IPS-18a (cell line): ENCODE measurements at regions not wholly inside any gene's neighbourhood (a gene's known extent, or its start where the extent isn't known, plus 50 kb on each side); places are given as distances from the start of the nearest gene placed in this dataset.

Experiments used
- H3K27ac ChIP-seq: one replicate; pipeline ENCODE4 v1.5.1; 2013; ENCODE audit warnings: low read length
- H3K27me3 ChIP-seq: one replicate; pipeline ENCODE4 v1.6.1; 2013; ENCODE audit warnings: mild to moderate bottlenecking, low read length; ENCODE audit not compliant: control insufficient read depth, insufficient read depth
- H3K36me3 ChIP-seq: one replicate; pipeline ENCODE4 v1.6.1; 2013; ENCODE audit warnings: low read depth, low read length; ENCODE audit not compliant: control insufficient read depth
- H3K4me1 ChIP-seq: one replicate; pipeline ENCODE4 v1.6.1; 2013; ENCODE audit warnings: low read depth, low read length; ENCODE audit not compliant: control insufficient read depth
- H3K4me3 ChIP-seq: one replicate; pipeline ENCODE4 v1.5.1; 2013; ENCODE audit warnings: low read length
- H3K9ac ChIP-seq: one replicate; pipeline ENCODE4 v1.6.1; 2013; ENCODE audit warnings: mild to moderate bottlenecking, low read length, moderate library complexity
- H3K9me3 ChIP-seq: one replicate; pipeline ENCODE4 v1.6.1; 2013; ENCODE audit warnings: low read depth, low read length; ENCODE audit not compliant: control insufficient read depth

DNA sequence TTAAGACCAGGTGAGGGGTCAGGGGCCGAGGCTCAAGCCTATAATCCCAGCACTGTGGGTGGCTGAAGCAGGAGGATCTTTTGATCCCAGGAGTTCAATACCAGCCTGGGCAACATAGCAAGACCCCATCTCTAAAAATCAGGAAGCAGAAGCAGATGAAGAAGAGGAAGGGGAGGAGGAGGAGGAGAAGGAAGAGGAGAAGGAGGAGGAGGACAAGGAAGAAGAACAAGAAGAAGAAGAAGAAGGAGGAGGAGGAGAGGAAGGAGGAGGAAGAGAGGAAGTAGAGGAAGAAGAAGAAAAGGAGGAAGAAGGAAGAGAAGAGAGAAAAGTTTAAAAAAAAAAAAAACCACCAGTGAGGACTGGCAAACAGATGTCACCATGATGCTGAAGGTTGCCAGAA, 92.0 kb upstream of the TMEM26 start:
- no peak overlapping the region for H3K27ac ChIP-seq
- no peak overlapping the region for H3K9ac ChIP-seq
- H3K36me3 ChIP-seq, result no peaks in the 10 kb centered on the region

DNA sequence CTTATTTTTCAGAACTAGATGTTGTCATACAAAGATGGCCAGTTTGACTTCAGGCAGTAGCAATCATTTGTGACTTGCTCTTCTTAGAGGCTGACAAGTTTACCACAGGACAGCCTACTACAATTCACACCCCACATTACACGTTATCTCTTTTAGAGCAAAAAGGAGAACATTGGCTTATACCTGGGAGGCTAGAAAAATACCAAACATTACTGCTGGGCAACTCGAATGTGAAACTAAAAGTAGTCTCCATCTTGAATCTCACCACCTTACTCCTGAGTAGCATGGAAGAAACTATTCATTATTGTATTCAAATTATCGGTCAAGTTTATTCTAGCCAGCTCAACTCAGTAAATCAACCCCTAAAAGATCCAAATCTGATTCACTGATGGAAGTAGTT, 90.7 kb upstream of the TMEM26 start:
- Histone ChIP-seq H3K4me1 (no peaks in the 10 kb centered on the region), H3K36me3 (no peaks in the 10 kb centered on the region), H3K27ac (no peak overlapping the region), H3K4me3 (no peak overlapping the region), H3K9ac (no peak overlapping the region), H3K9me3 (no peaks in the 10 kb centered on the region), H3K27me3 (no peaks in the 10 kb centered on the region)

More for the DNA sequence above, 92.0 kb upstream of the TMEM26 start:
- Histone ChIP-seq H3K4me3 (no peak overlapping the region), H3K4me1 (no peaks in the 10 kb centered on the region), H3K27me3 (no peaks in the 10 kb centered on the region), H3K9me3 (no peaks in the 10 kb centered on the region)

- no peak overlapping the region for H3K4me3 ChIP-seq
- no peak overlapping the region for H3K27ac ChIP-seq
- no peak overlapping the region for H3K9ac ChIP-seq
- no peaks in the 10 kb centered on the region for H3K27me3 ChIP-seq
- H3K36me3 ChIP-seq, result no peaks in the 10 kb centered on the region
- no peaks in the 10 kb centered on the region for H3K9me3 ChIP-seq
- H3K4me1 ChIP-seq, result no peaks in the 10 kb centered on the region
These were observed 89.4 kb upstream of the TMEM26 start for GRCh38 chr10:61542596-61542995.

GRCh38 chr10:61541960-61542359, 88.8 kb upstream of the TMEM26 start:
- H3K9ac ChIP-seq, result no peak overlapping the region
- no peaks in the 10 kb centered on the region for H3K9me3 ChIP-seq
- no peak overlapping the region for H3K27ac ChIP-seq
- no peaks in the 10 kb centered on the region for H3K36me3 ChIP-seq
- H3K4me3 ChIP-seq, result no peak overlapping the region
- H3K4me1 ChIP-seq, result no peaks in the 10 kb centered on the region
- H3K27me3 ChIP-seq, result no peaks in the 10 kb centered on the region

- Histone ChIP-seq H3K9ac (no peak overlapping the region), H3K27ac (no peak overlapping the region), H3K27me3 (no peaks in the 10 kb centered on the region), H3K4me3 (no peak overlapping the region), H3K9me3 (no peaks in the 10 kb centered on the region), H3K36me3 (no peaks in the 10 kb centered on the region), H3K4me1 (no peaks in the 10 kb centered on the region)
These were observed 86.7 kb upstream of the TMEM26 start for GRCh38 chr10:61539876-61540275.

- Histone ChIP-seq H3K36me3 (no peaks in the 10 kb centered on the region), H3K9ac (no peak overlapping the region), H3K9me3 (no peaks in the 10 kb centered on the region), H3K4me3 (no peak overlapping the region), H3K27ac (no peak overlapping the region), H3K4me1 (no peaks in the 10 kb centered on the region), H3K27me3 (no peaks in the 10 kb centered on the region)
These were observed 76.0 kb upstream of the TMEM26 start for GRCh38 chr10:61529208-61529607.

DNA sequence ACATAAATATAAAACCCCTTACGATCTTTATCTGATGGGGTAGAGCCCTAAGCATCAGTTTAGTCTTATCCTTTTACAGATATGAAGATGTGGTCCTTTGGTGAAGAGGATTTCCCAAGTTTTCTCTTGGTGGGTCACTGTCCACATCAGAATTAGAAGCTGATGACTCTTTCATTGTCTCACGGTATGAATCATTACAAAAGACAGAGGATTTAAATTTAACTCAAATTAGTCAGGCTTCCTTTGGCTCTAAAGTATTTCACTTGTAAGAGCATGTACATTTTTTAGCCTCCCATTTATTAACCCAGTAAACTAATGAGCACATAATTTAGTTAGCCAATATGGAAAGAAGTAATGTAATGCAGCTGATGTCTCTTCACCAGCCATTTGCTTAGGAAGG, 49.9 kb upstream of the TMEM26 start:
- Histone ChIP-seq H3K27me3 (no peaks in the 10 kb centered on the region), H3K4me1 (no peaks in the 10 kb centered on the region), H3K9ac (no peak overlapping the region)

More for the DNA sequence above, 49.9 kb upstream of the TMEM26 start:
- H3K36me3 ChIP-seq, result no peaks in the 10 kb centered on the region
- no peaks in the 10 kb centered on the region for H3K9me3 ChIP-seq
- no peak overlapping the region for H3K27ac ChIP-seq
- no peak overlapping the region for H3K4me3 ChIP-seq
